ENCODE measurements at regions not wholly inside any gene's neighbourhood (a gene's known extent, or its start where the extent isn't known, plus 50 kb on each side); places are given as distances from the start of the nearest gene placed in this dataset.
"Not testable (repeated sequence)": the region's sequence is repeated elsewhere in the genome, so short reads cannot be mapped to it uniquely, and the experiment has no call there.

GRCh38 chr2:152263911-152264310 is 71.1 kb upstream of the FMNL2 start:
- no peak for TF ChIP-seq CTCF (IDR thresholded peaks at IDR 0.05)
- Histone ChIP-seq H3K27ac (no peak overlapping the region), H3K36me3 (ENCODE audit: control insufficient read depth, insufficient read depth, low read length) (no peaks in the 10 kb centered on the region), H2AFZ (no peak overlapping the region), H3K9me3 (ENCODE audit: control insufficient read depth, low read length) (no peaks in the 10 kb centered on the region), H3K4me1 (no peaks in the 10 kb centered on the region), H3K79me2 (no peaks in the 10 kb centered on the region), H3K4me3 (ENCODE audit: low read depth, low read length) (no peak overlapping the region), H3K9ac (no peak overlapping the region), H3K27me3 (ENCODE audit: control insufficient read depth, insufficient read depth, low read length) (no peaks in the 10 kb centered on the region), H3K4me2 (ENCODE audit: low read length) (no peak overlapping the region)

GRCh38 chr2:152273732-152274260 is 61.2 kb upstream of the FMNL2 start:
- H3K4me2 ChIP-seq (ENCODE audit: low read length); H3K27me3 ChIP-seq (ENCODE audit: control insufficient read depth, insufficient read depth, low read length); H3K4me3 ChIP-seq (ENCODE audit: low read depth, low read length); H3K79me2 ChIP-seq; H3K27ac ChIP-seq; H3K4me1 ChIP-seq; H3K9me3 ChIP-seq (ENCODE audit: control insufficient read depth, low read length); H2AFZ ChIP-seq; H3K36me3 ChIP-seq (ENCODE audit: control insufficient read depth, insufficient read depth, low read length); H3K9ac ChIP-seq: not testable (repeated sequence)

GRCh38 chr2:152277896-152278295 is 57.1 kb upstream of the FMNL2 start:
- not testable (repeated sequence) for H3K9me3 ChIP-seq (ENCODE audit: control insufficient read depth, low read length); H3K4me1 ChIP-seq; H3K79me2 ChIP-seq; H3K4me3 ChIP-seq (ENCODE audit: low read depth, low read length); H3K9ac ChIP-seq; H3K27me3 ChIP-seq (ENCODE audit: control insufficient read depth, insufficient read depth, low read length); H3K27ac ChIP-seq; H3K36me3 ChIP-seq (ENCODE audit: control insufficient read depth, insufficient read depth, low read length); H3K4me2 ChIP-seq (ENCODE audit: low read length); H2AFZ ChIP-seq

- no peak overlapping the region for H2AFZ ChIP-seq
- no peaks in the 10 kb centered on the region for H3K79me2 ChIP-seq
- H3K4me3 ChIP-seq (ENCODE audit: low read depth, low read length) = no peak overlapping the region
- H3K9me3 ChIP-seq (ENCODE audit: control insufficient read depth, low read length) = no peaks in the 10 kb centered on the region
- no peak overlapping the region for H3K9ac ChIP-seq
- no peak overlapping the region for H3K27ac ChIP-seq
- no peaks in the 10 kb centered on the region for H3K4me1 ChIP-seq
- H3K4me2 ChIP-seq (ENCODE audit: low read length) = no peak overlapping the region
- no peaks in the 10 kb centered on the region for H3K36me3 ChIP-seq (ENCODE audit: control insufficient read depth, insufficient read depth, low read length)
- no peak for TF ChIP-seq CTCF (IDR thresholded peaks at IDR 0.05)
- H3K27me3 ChIP-seq (ENCODE audit: control insufficient read depth, insufficient read depth, low read length) = no peaks in the 10 kb centered on the region
Observed at GRCh38 chr2:152278526-152278925, 56.4 kb upstream of the FMNL2 start.

- not testable (repeated sequence) for H3K9ac ChIP-seq; H2AFZ ChIP-seq; H3K27ac ChIP-seq; H3K4me1 ChIP-seq; H3K9me3 ChIP-seq (ENCODE audit: control insufficient read depth, low read length); H3K4me2 ChIP-seq (ENCODE audit: low read length); H3K36me3 ChIP-seq (ENCODE audit: control insufficient read depth, insufficient read depth, low read length); H3K79me2 ChIP-seq; H3K27me3 ChIP-seq (ENCODE audit: control insufficient read depth, insufficient read depth, low read length); H3K4me3 ChIP-seq (ENCODE audit: low read depth, low read length)
Observed at GRCh38 chr2:152279367-152279766, 55.6 kb upstream of the FMNL2 start.

GRCh38 chr2:152280780-152281179 is 54.2 kb upstream of the FMNL2 start:
- no peak for TF ChIP-seq CTCF (IDR thresholded peaks at IDR 0.05)
- no peaks in the 10 kb centered on the region for H3K79me2 ChIP-seq

More at GRCh38 chr2:152280780-152281179, 54.2 kb upstream of the FMNL2 start:
- Histone ChIP-seq H3K9me3 (ENCODE audit: control insufficient read depth, low read length) (no peaks in the 10 kb centered on the region), H3K4me3 (ENCODE audit: low read depth, low read length) (no peak overlapping the region), H3K9ac (no peak overlapping the region), H3K4me2 (ENCODE audit: low read length) (no peak overlapping the region), H3K27ac (no peak overlapping the region), H2AFZ (no peak overlapping the region), H3K36me3 (ENCODE audit: control insufficient read depth, insufficient read depth, low read length) (no peaks in the 10 kb centered on the region), H3K27me3 (ENCODE audit: control insufficient read depth, insufficient read depth, low read length) (no peaks in the 10 kb centered on the region), H3K4me1 (no peaks in the 10 kb centered on the region)
